A172 (cell line): ENCODE measurements at regions not wholly inside any gene's neighbourhood (a gene's known extent, or its start where the extent isn't known, plus 50 kb on each side); places are given as distances from the start of the nearest gene placed in this dataset.
A peak's percentile ranks its signal among the peaks of the same experiment; 100 is the strongest.
"Not testable (repeated sequence)": the region's sequence is repeated elsewhere in the genome, so short reads cannot be mapped to it uniquely, and the experiment has no call there.

Experiments
- DNase-seq: peaks from one replicate; pipeline ENCODE4 v3.0.0-alpha.2; 2015; ENCODE audit warnings: low spot score

- DNase-seq, result no peak
Measured at GRCh38 chr5:167843881-167844572, 447.4 kb upstream of the WWC1 start.

GRCh38 chr5:167845952-167846351 is 445.5 kb upstream of the WWC1 start:
- no peak for DNase-seq

GRCh38 chr5:167849874-167850273 is 441.6 kb upstream of the WWC1 start:
- DNase-seq, result no peak

- DNase-seq, result peak; percentile 11
Measured at GRCh38 chr5:167850911-167851310, 440.5 kb upstream of the WWC1 start.

- DNase-seq, result no peak
Measured at GRCh38 chr5:167851416-167851815, 440.0 kb upstream of the WWC1 start.

GRCh38 chr5:167852515-167852914 is 438.9 kb upstream of the WWC1 start:
- DNase-seq, result no peak

GRCh38 chr5:167853421-167853820 is 438.0 kb upstream of the WWC1 start:
- DNase-seq, result peak; percentile 5

GRCh38 chr5:167855818-167856217 is 435.6 kb upstream of the WWC1 start:
- no peak for DNase-seq

- no peak for DNase-seq
Measured at GRCh38 chr5:167857321-167857720, 434.1 kb upstream of the WWC1 start.

GRCh38 chr5:167858186-167858855 is 433.1 kb upstream of the WWC1 start:
- not testable (repeated sequence) for DNase-seq

- peak; percentile 10 for DNase-seq
Measured at GRCh38 chr5:167861129-167861927, 430.1 kb upstream of the WWC1 start.

- DNase-seq, result no peak
Measured at GRCh38 chr5:167861928-167862426, 429.5 kb upstream of the WWC1 start.

GRCh38 chr5:167863883-167864282 is 427.6 kb upstream of the WWC1 start:
- DNase-seq, result no peak

GRCh38 chr5:167864801-167865200 is 426.6 kb upstream of the WWC1 start:
- DNase-seq, result no peak

GRCh38 chr5:167866797-167867196 is 424.6 kb upstream of the WWC1 start:
- DNase-seq, result no peak

GRCh38 chr5:167867281-167867680 is 424.2 kb upstream of the WWC1 start:
- no peak for DNase-seq

GRCh38 chr5:167869125-167869524 is 422.3 kb upstream of the WWC1 start:
- DNase-seq, result no peak

- no peak for DNase-seq
Measured at GRCh38 chr5:167870055-167870454, 421.4 kb upstream of the WWC1 start.

GRCh38 chr5:167871091-167871490 is 420.4 kb upstream of the WWC1 start:
- DNase-seq, result no peak

- DNase-seq, result no peak
Measured at GRCh38 chr5:167872791-167873190, 418.7 kb upstream of the WWC1 start.

GRCh38 chr5:167877114-167877722 is 414.2 kb upstream of the WWC1 start:
- no peak for DNase-seq

- DNase-seq, result no peak
Measured at GRCh38 chr5:167877924-167878323, 413.5 kb upstream of the WWC1 start.
